ENCODE measurements at regions not wholly inside any gene's neighbourhood (a gene's known extent, or its start where the extent isn't known, plus 50 kb on each side); places are given as distances from the start of the nearest gene placed in this dataset.

DNA sequence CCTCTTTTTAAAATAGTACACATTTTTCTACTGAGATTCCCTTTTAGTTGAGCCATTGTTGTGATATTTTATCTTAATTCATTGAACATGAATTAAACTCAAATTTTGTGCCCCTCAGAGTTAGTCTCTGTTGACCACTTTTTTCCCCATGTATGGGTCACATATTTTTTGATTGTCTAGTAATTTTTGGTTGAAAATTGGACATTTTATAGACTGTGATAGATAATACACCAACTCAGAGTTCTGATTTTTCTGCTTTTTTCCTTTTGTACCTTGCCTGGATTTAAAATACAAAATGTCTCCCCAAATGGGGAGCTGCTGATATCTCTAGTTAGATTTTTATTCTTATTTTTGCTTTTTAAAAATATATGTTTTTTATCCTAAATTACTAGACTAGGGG, 291.8 kb upstream of the CITED2 start:
- TF ChIP-seq EZH2 (IDR thresholded peaks at IDR 0.05; ENCODE audit: insufficient read depth, poor library complexity, severe bottlenecking), result no peak
- no peak for TF ChIP-seq EZH2phosphoT487 (IDR thresholded peaks at IDR 0.05; ENCODE audit: insufficient read depth, low read depth)

Data from GM23248 (cell line).